ENCODE measurements at regions not wholly inside any gene's neighbourhood (a gene's known extent, or its start where the extent isn't known, plus 50 kb on each side); places are given as distances from the start of the nearest gene placed in this dataset.
A peak's percentile ranks its signal among the peaks of the same experiment; 100 is the strongest.

GRCh38 chr12:69108037-69108436 is 131.3 kb upstream of the CPSF6 start:
- Histone ChIP-seq H2AFZ (ENCODE audit: low read length) (no peak overlapping the region), H4K91ac (ENCODE audit: insufficient read length, low read depth, low read length) (no peak overlapping the region), H3K27me3 (ENCODE audit: insufficient read depth, low read length) (no peaks in the 10 kb centered on the region), H3K4me1 (ENCODE audit: insufficient read depth, low read length) (peaks cover 2% of the 10 kb centered on the region; the same call in 1 of the 2 replicates), H2AK5ac (ENCODE audit: insufficient read length, low read length) (no peak overlapping the region), H4K5ac (ENCODE audit: insufficient read length, low read depth, low read length) (no peak overlapping the region), H2BK5ac (ENCODE audit: insufficient read length, low read length) (no peak overlapping the region), H2BK12ac (ENCODE audit: insufficient read length, low read depth, low read length) (no peak overlapping the region), H2BK20ac (ENCODE audit: low read depth, low read length, poor library complexity, severe bottlenecking) (no peak overlapping the region), H3K23ac (ENCODE audit: insufficient read length, low read depth, low read length) (no peak overlapping the region), H2BK15ac (ENCODE audit: low read depth, low read length) (no peak overlapping the region), H3K18ac (ENCODE audit: insufficient read length, low read depth, low read length) (no peak overlapping the region), H3K9me3 (ENCODE audit: control insufficient read depth, low read depth, low read length) (no peaks in the 10 kb centered on the region), H2BK120ac (ENCODE audit: low read depth, low read length, poor library complexity, severe bottlenecking) (no peak overlapping the region), H4K8ac (replicated peaks; ENCODE audit: insufficient read length, low read depth, low read length) (no peak overlapping the region), H3T11ph (ENCODE audit: low read length) (no peak overlapping the region), H3K79me2 (ENCODE audit: insufficient read depth, low read length) (no peaks in the 10 kb centered on the region), H3K56ac (ENCODE audit: insufficient read length, low read depth, low read length) (no peak overlapping the region), H3K79me1 (ENCODE audit: insufficient read depth, low read depth, low read length, poor library complexity, severe bottlenecking) (no peaks in the 10 kb centered on the region), H3K4me2 (ENCODE audit: insufficient read depth, insufficient read length, low read length) (no peak overlapping the region), H3K9ac (ENCODE audit: extremely low read depth, insufficient read length, low read length) (no peak overlapping the region), H3K14ac (ENCODE audit: insufficient read depth, low read length) (no peak overlapping the region), H4K20me1 (ENCODE audit: control insufficient read depth, insufficient read depth, insufficient read length) (no peaks in the 10 kb centered on the region), H3K27ac (ENCODE audit: insufficient read length, low read depth, low read length) (no peak overlapping the region), H3K4ac (ENCODE audit: low read depth, low read length) (no peak overlapping the region), H3K23me2 (ENCODE audit: insufficient read length, low read depth, low read length, poor library complexity, severe bottlenecking) (no peaks in the 10 kb centered on the region)
- H3K9me3 Mint-ChIP-seq = peaks cover 0 to 2% of the 10 kb centered on the region in 2 experiments; a peak in 1 of 5 replicates
- peak overlapping the region in 2 of 3 experiments; percentile 16 to 84; a peak in 6 of 7 replicates for H3K27ac Mint-ChIP-seq
- WGBS (ENCODE audit: extremely low coverage, insufficient read length, low lambda C conversion rate) = no CpG with 5 or more reads among the region's 2 CpGs
- no peak overlapping the region for H3K4me3 Mint-ChIP-seq
- no peak for DNase-seq
- no peaks in the 10 kb centered on the region; a peak in 2 of 7 replicates for H3K36me3 Mint-ChIP-seq (ENCODE audit: insufficient read depth in 1 of 3, low read depth in 3 of 3)
- H3K27me3 Mint-ChIP-seq (ENCODE audit: low read depth) = no peaks in the 10 kb centered on the region
- H3K4me1 Mint-ChIP-seq = peaks cover 15 to 16% of the 10 kb centered on the region in 2 experiments
- TF ChIP-seq CTCF (conservative IDR thresholded peaks at IDR 0.05) = peak; percentile 23; the same call in 1 of the 3 replicates
